HepG2 (cell line): ENCODE measurements at regions not wholly inside any gene's neighbourhood (a gene's known extent, or its start where the extent isn't known, plus 50 kb on each side); places are given as distances from the start of the nearest gene placed in this dataset.

Experiments
- ATAC-seq: fragments of 200-7000 bp; cut with Tn5 transposase; 3 replicates; pipeline ENCODE4 v1.9.1; 2020; ENCODE audit warnings: mild to moderate bottlenecking, moderate library complexity
- BruUV-seq: library from RNA; stranded (reverse); fragments of 400-500 nt; replicated peaks from 2 replicates; lab custom pipeline; 2021; lab: Mats Ljungman, UMichigan
- CTCF ChIA-PET: fragments of 300-600 bp; formaldehyde crosslinking; extraction: SDS; loops from one replicate; lab custom pipeline; 2021; ENCODE audit warnings: low total read pairs, inconsistent platforms, low intra/inter-chr PET ratio; lab: Yijun Ruan, JAX
- POLR2A ChIA-PET: fragments of 350-600 bp; sonication (Branson Sonifier 250); formaldehyde crosslinking; loops from one replicate; lab custom pipeline; 2020; ENCODE audit warnings: antibody characterized with exemption, inconsistent platforms; lab: Yijun Ruan, JAX
- DNase-seq: peaks from one replicate; pipeline ENCODE4 v3.0.0-alpha.2; 2015; ENCODE audit warnings: low spot score
- FAIRE-seq: peaks from 3 replicates; lab custom pipeline; 2011; peaks lifted over from hg19 to GRCh38; lab: Jason Lieb, UNC
- H2AFZ ChIP-seq: one replicate; pipeline ENCODE4 v1.6.1; 2011; ENCODE audit warnings: low read length, inconsistent platforms
- H3K27ac ChIP-seq: fragments of 300-600 bp; 3 replicates; pipeline ENCODE4 v1.8.0; 2011; ENCODE audit warnings: mixed run types, mild to moderate bottlenecking, mixed read lengths, low read length, inconsistent platforms; ENCODE audit not compliant: insufficient read depth; ENCODE audit errors: extremely low read length
- H3K27me3 ChIP-seq, 2 experiments: fragments of 200-600 bp in 1 of 2; 2 replicates in 1 of 2; 3 replicates in 1 of 2; pipeline versions ENCODE4 v1.6.0 to v1.8.0; 2011; ENCODE audit warnings: low read length in 2 of 2, mild to moderate bottlenecking in 2 of 2, moderate library complexity in 2 of 2, inconsistent platforms in 1 of 2; ENCODE audit not compliant: insufficient read depth in 2 of 2, control insufficient read depth in 1 of 2
- H3K36me3 ChIP-seq, 2 experiments: fragments of 200-600 bp in 1 of 2; replicated peaks in 1 of 2; 2 replicates in 1 of 2; 3 replicates in 1 of 2; pipeline versions ENCODE4 v1.5.1 to v1.8.0; 2011; ENCODE audit warnings: low read length in 2 of 2, inconsistent platforms in 1 of 2; ENCODE audit not compliant: insufficient read depth in 2 of 2, control insufficient read depth in 1 of 2
- H3K4me1 ChIP-seq: 2 replicates; pipeline ENCODE4 v1.5.1; 2012; ENCODE audit warnings: low read length, inconsistent platforms; ENCODE audit not compliant: insufficient read depth
- H3K4me2 ChIP-seq: 2 replicates; pipeline ENCODE4 v1.6.0; 2011; ENCODE audit warnings: low read depth, low read length, inconsistent platforms
- H3K4me3 ChIP-seq, 3 experiments: fragments of 200-600 bp in 1 of 3; sonication (generic), shearing (Covaris generic) in 1 of 3; replicated peaks in 1 of 3; 2 replicates each; pipeline ENCODE4 v1.5.1; 2011 to 2016; ENCODE audit warnings: low read length in 3 of 3, inconsistent platforms in 2 of 3, low read depth in 2 of 3, mild to moderate bottlenecking in 2 of 3, control low read depth in 1 of 3, mixed read lengths in 1 of 3; ENCODE audit not compliant: insufficient read depth in 1 of 3
- H3K79me2 ChIP-seq: one replicate; pipeline ENCODE4 v1.6.1; 2011; ENCODE audit warnings: low read length, inconsistent platforms; ENCODE audit not compliant: insufficient read depth
- H3K9ac ChIP-seq: 2 replicates; pipeline ENCODE4 v1.6.0; 2011; ENCODE audit warnings: mild to moderate bottlenecking, low read depth, low read length, inconsistent platforms; ENCODE audit not compliant: insufficient read depth
- H3K9me3 ChIP-seq: 2 replicates; pipeline ENCODE4 v1.5.1; 2012; ENCODE audit warnings: mild to moderate bottlenecking, low read length
- H4K20me1 ChIP-seq: 2 replicates; pipeline ENCODE4 v1.6.0; 2011; ENCODE audit warnings: inconsistent platforms, mild to moderate bottlenecking, low read length, moderate library complexity; ENCODE audit not compliant: insufficient read depth
- CEBPB ChIP-seq: IDR thresholded peaks from 2 replicates; pipeline ENCODE4 v1.6.1; 2011; ENCODE audit warnings: low read depth, low read length, improper control_type of control experiment, borderline replicate concordance
- CREB1 ChIP-seq, 2 experiments: fragments of 450-650 bp in 1 of 2; IDR thresholded peaks; 2 replicates each; pipeline ENCODE4 v1.6.1; 2016 to 2017; ENCODE audit warnings: control low read depth in 1 of 2, mild to moderate bottlenecking in 1 of 2, missing compliant biosample characterization in 1 of 2, missing genetic modification characterization in 1 of 2
- MEIS1 ChIP-seq: sonication (generic); formaldehyde crosslinking; IDR thresholded peaks from 2 replicates; pipeline ENCODE4 v1.9.0; 2021; ENCODE audit warnings: mild to moderate bottlenecking, missing genetic modification reagents, moderate library complexity, borderline replicate concordance
- SETDB1 ChIP-seq: sonication (generic); formaldehyde crosslinking; IDR thresholded peaks from 2 replicates; pipeline ENCODE4 v1.5.1; 2020; ENCODE audit warnings: missing genetic modification reagents, mild to moderate bottlenecking, borderline replicate concordance
- ZNF225 ChIP-seq: sonication (generic); formaldehyde crosslinking; IDR thresholded peaks from 2 replicates; pipeline ENCODE4 v1.4.0; 2020; ENCODE audit warnings: mild to moderate bottlenecking, missing genetic modification reagents
- ZNF292 ChIP-seq: sonication (generic); formaldehyde crosslinking; IDR thresholded peaks from 2 replicates; pipeline ENCODE4 v1.8.1; 2022; ENCODE audit warnings: mild to moderate bottlenecking, low read depth, missing genetic modification reagents, borderline replicate concordance
- ZNF598 ChIP-seq: sonication (generic); formaldehyde crosslinking; IDR thresholded peaks from 2 replicates; pipeline ENCODE4 v1.5.1; 2020; ENCODE audit warnings: mild to moderate bottlenecking, missing genetic modification reagents, borderline replicate concordance
- ZNF607 ChIP-seq: sonication (generic); formaldehyde crosslinking; IDR thresholded peaks from 2 replicates; pipeline ENCODE4 v1.5.1; 2020; ENCODE audit warnings: missing genetic modification reagents, mild to moderate bottlenecking, borderline replicate concordance
- WGBS: methylation state at CpG from one replicate; pipeline ENCODE4 v1.1.6; 2017; ENCODE audit warnings: low lambda C conversion rate; 5-methylcytosine and 5-hydroxymethylcytosine counted together
- in situ Hi-C: cut with HindIII; loops from 2 replicates; pipeline ENCODE4 v1.10.0; 2017; ENCODE audit warnings: low pct_unique_long_range_greater_than_20kb; ENCODE audit not compliant: extremely low pct_ligation_motif_present
- intact Hi-C: fragments of 100-400 bp; cut with micrococcal nuclease; formaldehyde crosslinking; loops from one replicate; pipeline ENCODE4 v1.10.0; 2022; ENCODE audit not compliant: unreplicated experiment
- TF ChIP-seq, protein P1 (sequence below): sonication (generic); formaldehyde crosslinking; IDR thresholded peaks from 2 replicates; pipeline ENCODE4 v1.4.0; 2020; ENCODE audit warnings: mild to moderate bottlenecking, missing genetic modification reagents
- TF ChIP-seq, protein P2 (sequence below): sonication (generic); formaldehyde crosslinking; IDR thresholded peaks from 2 replicates; pipeline ENCODE4 v1.5.0; 2020; ENCODE audit warnings: mild to moderate bottlenecking, missing genetic modification reagents, borderline replicate concordance

DNA sequence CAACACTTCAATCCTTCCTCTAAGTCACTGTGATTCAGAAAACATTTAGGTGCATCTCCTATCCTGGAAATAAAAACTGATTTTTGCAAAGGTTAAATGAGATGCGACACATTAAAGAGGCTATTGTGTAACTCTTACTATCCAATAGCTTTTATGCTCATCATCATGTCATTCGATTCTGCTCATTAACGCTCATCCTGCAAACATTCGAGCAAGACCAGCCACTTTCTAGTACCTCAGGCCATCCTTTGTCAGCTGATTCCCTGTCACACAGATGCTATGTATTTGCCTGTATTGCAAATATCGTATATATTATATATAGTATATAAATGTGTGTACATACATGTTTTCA is 131.6 kb downstream of the TLR5 start:
- DNase-seq (no peak), ATAC-seq (no peak), FAIRE-seq (no peak)
- no peaks in the 10 kb centered on the region for H3K9me3 ChIP-seq
- H3K27ac ChIP-seq = peak overlapping the region; percentile 52
- 12% methylated on average over 5 of the region's 5 CpGs for WGBS
- ChIA-PET POLR2A (interaction anchor here (1.1 to 1.3 kb wide), 2 partner anchors 34 to 298 kb away, joined by 3 read pairs; no protein-coding TSS in a partner anchor), CTCF (no interaction called here)
- intact Hi-C loops (no loop called here), in situ Hi-C loops (no loop called here)
- BruUV-seq = no TSS peak
- peak overlapping the region; percentile 81 for H3K4me2 ChIP-seq
- peak overlapping the region in 2 of 3 experiments; percentile 34 to 46; a peak in 2 of 6 replicates for H3K4me3 ChIP-seq
- H3K36me3 ChIP-seq = no peaks in the 10 kb centered on the region
- H2AFZ ChIP-seq = no peak overlapping the region
- 0 out of 2 replicates have a peak overlapping the region, but pooled peaks have one; percentile 11 for H3K9ac ChIP-seq
- peaks cover 52% of the 10 kb centered on the region for H3K4me1 ChIP-seq
- peak; percentile 30; the same call in 1 of the 2 replicates for TF ChIP-seq CEBPB
- TF ChIP-seq, protein P1, sequence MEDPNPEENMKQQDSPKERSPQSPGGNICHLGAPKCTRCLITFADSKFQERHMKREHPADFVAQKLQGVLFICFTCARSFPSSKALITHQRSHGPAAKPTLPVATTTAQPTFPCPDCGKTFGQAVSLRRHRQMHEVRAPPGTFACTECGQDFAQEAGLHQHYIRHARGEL (CRISPR knock-in tag) = no peak
- no peaks in the 10 kb centered on the region for H3K79me2 ChIP-seq
- H3K27me3 ChIP-seq = no peaks in the 10 kb centered on the region
- no peaks in the 10 kb centered on the region for H4K20me1 ChIP-seq

DNA sequence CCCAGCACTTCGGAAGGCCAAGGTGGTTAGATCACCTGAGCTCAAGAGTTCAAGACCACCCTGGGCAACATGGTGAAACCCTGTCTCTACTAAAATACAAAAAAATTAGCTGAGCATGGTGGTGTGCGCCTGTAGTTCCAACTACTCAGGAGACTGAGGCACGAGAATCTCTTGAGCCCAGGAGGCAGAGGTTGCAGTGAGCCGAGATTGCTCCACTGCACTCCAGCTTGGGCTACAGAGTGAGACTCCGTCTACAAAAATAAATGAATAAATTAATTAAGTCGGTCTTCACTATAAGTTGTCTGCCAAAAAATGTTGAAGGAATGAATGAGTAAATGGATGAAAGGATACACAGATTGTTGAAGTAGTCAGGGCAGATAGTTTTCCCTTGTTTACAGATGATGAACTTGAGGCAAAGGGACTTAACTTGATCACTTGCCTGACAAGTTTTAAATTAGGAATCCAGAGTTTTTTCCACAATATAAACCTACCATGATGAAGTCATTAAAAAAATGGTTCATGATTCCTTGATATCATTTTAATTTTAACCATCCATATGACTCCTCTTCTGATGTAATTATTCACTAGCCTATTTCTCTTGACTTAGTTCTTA is 130.8 kb downstream of the TLR5 start:
- ATAC-seq (no peak), FAIRE-seq (no peak), DNase-seq (no peak)
- Histone ChIP-seq H3K9me3 (no peaks in the 10 kb centered on the region), H2AFZ (no peak overlapping the region), H3K4me3 (no peak overlapping the region), H3K79me2 (no peaks in the 10 kb centered on the region), H3K36me3 (no peaks in the 10 kb centered on the region), H3K4me1 (peaks cover 44% of the 10 kb centered on the region), H3K27me3 (no peaks in the 10 kb centered on the region; a peak in 2 of 5 replicates), H3K9ac (no peak overlapping the region), H4K20me1 (no peaks in the 10 kb centered on the region), H3K4me2 (no peak overlapping the region), H3K27ac (no peak overlapping the region)
- TF ChIP-seq, protein P2, sequence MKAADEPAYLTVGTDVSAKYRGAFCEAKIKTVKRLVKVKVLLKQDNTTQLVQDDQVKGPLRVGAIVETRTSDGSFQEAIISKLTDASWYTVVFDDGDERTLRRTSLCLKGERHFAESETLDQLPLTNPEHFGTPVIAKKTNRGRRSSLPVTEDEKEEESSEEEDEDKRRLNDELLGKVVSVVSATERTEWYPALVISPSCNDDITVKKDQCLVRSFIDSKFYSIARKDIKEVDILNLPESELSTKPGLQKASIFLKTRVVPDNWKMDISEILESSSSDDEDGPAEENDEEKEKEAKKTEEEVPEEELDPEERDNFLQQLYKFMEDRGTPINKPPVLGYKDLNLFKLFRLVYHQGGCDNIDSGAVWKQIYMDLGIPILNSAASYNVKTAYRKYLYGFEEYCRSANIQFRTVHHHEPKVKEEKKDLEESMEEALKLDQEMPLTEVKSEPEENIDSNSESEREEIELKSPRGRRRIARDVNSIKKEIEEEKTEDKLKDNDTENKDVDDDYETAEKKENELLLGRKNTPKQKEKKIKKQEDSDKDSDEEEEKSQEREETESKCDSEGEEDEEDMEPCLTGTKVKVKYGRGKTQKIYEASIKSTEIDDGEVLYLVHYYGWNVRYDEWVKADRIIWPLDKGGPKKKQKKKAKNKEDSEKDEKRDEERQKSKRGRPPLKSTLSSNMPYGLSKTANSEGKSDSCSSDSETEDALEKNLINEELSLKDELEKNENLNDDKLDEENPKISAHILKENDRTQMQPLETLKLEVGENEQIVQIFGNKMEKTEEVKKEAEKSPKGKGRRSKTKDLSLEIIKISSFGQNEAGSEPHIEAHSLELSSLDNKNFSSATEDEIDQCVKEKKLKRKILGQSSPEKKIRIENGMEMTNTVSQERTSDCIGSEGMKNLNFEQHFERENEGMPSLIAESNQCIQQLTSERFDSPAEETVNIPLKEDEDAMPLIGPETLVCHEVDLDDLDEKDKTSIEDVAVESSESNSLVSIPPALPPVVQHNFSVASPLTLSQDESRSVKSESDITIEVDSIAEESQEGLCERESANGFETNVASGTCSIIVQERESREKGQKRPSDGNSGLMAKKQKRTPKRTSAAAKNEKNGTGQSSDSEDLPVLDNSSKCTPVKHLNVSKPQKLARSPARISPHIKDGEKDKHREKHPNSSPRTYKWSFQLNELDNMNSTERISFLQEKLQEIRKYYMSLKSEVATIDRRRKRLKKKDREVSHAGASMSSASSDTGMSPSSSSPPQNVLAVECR (CRISPR knock-in tag) = no peak
- no peak for TF ChIP-seq ZNF225 (CRISPR knock-in tag)
- TF ChIP-seq SETDB1 (CRISPR knock-in tag) = no peak
- no peak for TF ChIP-seq CREB1 (IDR thresholded peaks at IDR 0.05)
- TF ChIP-seq CREB1 (CRISPR knock-in tag; IDR thresholded peaks at IDR 0.05) = no peak
- TF ChIP-seq ZNF292 = no peak
- no peak for TF ChIP-seq ZNF607 (CRISPR knock-in tag)
- TF ChIP-seq MEIS1 (CRISPR knock-in tag) = no peak
- TF ChIP-seq ZNF598 (CRISPR knock-in tag) = no peak
- 80% methylated on average over 6 of the region's 6 CpGs for WGBS
- ChIA-PET POLR2A (no interaction called here), CTCF (no interaction called here)
- in situ Hi-C loops = no loop called here
- BruUV-seq = no TSS peak
- intact Hi-C loops = no loop called here
